ENCODE measurements at regions not wholly inside any gene's neighbourhood (a gene's known extent, or its start where the extent isn't known, plus 50 kb on each side); places are given as distances from the start of the nearest gene placed in this dataset.

- TF ChIP-seq POLR2A (IDR thresholded peaks at IDR 0.05) (no peak), CTCF (IDR thresholded peaks at IDR 0.05) (peak in 3 of 6 experiments; percentile 15 to 27 (median 19))
- H3K36me3 ChIP-seq: no peaks in the 10 kb centered on the region
- H3K9me3 ChIP-seq: no peaks in the 10 kb centered on the region
- no peaks in the 10 kb centered on the region for H3K4me1 ChIP-seq
- no peak for DNase-seq
- WGBS, 2 donors: 10 to 30% methylated on average over 1 of the region's 1 CpG
- H3K27me3 ChIP-seq: no peaks in the 10 kb centered on the region
- H3K4me3 ChIP-seq: no peak overlapping the region
- intact Hi-C loops (cut with DNase I): no loop called here
- H3K27ac ChIP-seq: no peak overlapping the region
Measured at GRCh38 chr11:42770444-42771065, 541.2 kb upstream of the API5 start.

DNA sequence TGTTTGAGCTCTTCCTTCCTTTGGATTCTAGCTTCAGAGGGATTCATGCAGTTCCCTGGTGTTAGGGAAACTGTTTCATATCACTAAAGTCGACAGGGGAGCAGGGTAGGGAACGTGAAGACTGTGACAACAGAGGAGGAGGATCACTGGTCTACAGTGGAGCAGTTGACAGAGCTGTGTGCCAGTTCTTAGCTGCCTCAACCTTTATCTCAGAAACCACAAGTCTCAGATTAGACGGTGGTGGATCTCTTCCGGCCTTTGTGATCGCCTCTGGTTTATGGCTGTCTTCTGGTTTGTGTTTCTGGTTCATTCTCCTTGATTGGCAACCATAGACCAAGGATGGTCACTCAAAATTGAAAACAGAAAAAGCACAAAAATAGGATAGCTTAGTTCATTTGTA, 538.9 kb upstream of the API5 start:
- intact Hi-C loops (cut with DNase I): no loop called here
- Histone ChIP-seq H3K9me3 (no peaks in the 10 kb centered on the region), H3K36me3 (no peaks in the 10 kb centered on the region), H3K4me1 (no peaks in the 10 kb centered on the region), H3K27me3 (no peaks in the 10 kb centered on the region), H3K27ac (no peak overlapping the region), H3K4me3 (no peak overlapping the region)
- WGBS, 2 donors: 49 to 50% methylated on average over 4 to 5 of the region's 5 CpGs
- TF ChIP-seq CTCF (IDR thresholded peaks at IDR 0.05) (no peak), POLR2A (IDR thresholded peaks at IDR 0.05) (no peak)
- DNase-seq: no peak

- no peak for TF ChIP-seq CTCF (IDR thresholded peaks at IDR 0.05)
- no peak for TF ChIP-seq POLR2A (IDR thresholded peaks at IDR 0.05)
- 39 to 56% methylated on average over 3 to 5 of the region's 5 CpGs for WGBS, 2 donors
- intact Hi-C loops (cut with DNase I): no loop called here
- no peaks in the 10 kb centered on the region for H3K9me3 ChIP-seq
- H3K27me3 ChIP-seq: no peaks in the 10 kb centered on the region
- no peak overlapping the region for H3K4me3 ChIP-seq
- H3K36me3 ChIP-seq: no peaks in the 10 kb centered on the region
- no peaks in the 10 kb centered on the region for H3K4me1 ChIP-seq
- H3K27ac ChIP-seq: no peak overlapping the region
- no peak for DNase-seq
Measured at GRCh38 chr11:42773729-42774128, 538.1 kb upstream of the API5 start.

- H3K4me3 ChIP-seq: no peak overlapping the region
- TF ChIP-seq POLR2A (IDR thresholded peaks at IDR 0.05) (no peak), CTCF (IDR thresholded peaks at IDR 0.05) (no peak)
- no peaks in the 10 kb centered on the region for H3K4me1 ChIP-seq
- DNase-seq: no peak
- no peaks in the 10 kb centered on the region for H3K27me3 ChIP-seq
- H3K9me3 ChIP-seq: no peaks in the 10 kb centered on the region
- H3K36me3 ChIP-seq: no peaks in the 10 kb centered on the region
- no peak overlapping the region for H3K27ac ChIP-seq
- WGBS, 2 donors: 18 to 29% methylated on average over 1 of the region's 1 CpG
- intact Hi-C loops (cut with DNase I): no loop called here
Measured at GRCh38 chr11:42774567-42774966, 537.2 kb upstream of the API5 start.

GRCh38 chr11:42777776-42778175, 534.0 kb upstream of the API5 start:
- no peak for DNase-seq
- H3K27ac ChIP-seq: no peak overlapping the region
- 80 to 85% methylated on average over 4 of the region's 4 CpGs for whole genome bisulfite sequencing, 2 donors
- no peak for TF ChIP-seq POLR2A (IDR thresholded peaks at IDR 0.05)
- TF ChIP-seq CTCF (IDR thresholded peaks at IDR 0.05): no peak
- H3K36me3 ChIP-seq: no peaks in the 10 kb centered on the region
- intact Hi-C loops (cut with DNase I): no loop called here
- no peak overlapping the region for H3K4me3 ChIP-seq
- no peaks in the 10 kb centered on the region for H3K9me3 ChIP-seq
- H3K27me3 ChIP-seq: no peaks in the 10 kb centered on the region
- H3K4me1 ChIP-seq: no peaks in the 10 kb centered on the region

All from esophagus squamous epithelium (tissue), 5 donors.